ENCODE measurements at regions not wholly inside any gene's neighbourhood (a gene's known extent, or its start where the extent isn't known, plus 50 kb on each side); places are given as distances from the start of the nearest gene placed in this dataset.

DNA sequence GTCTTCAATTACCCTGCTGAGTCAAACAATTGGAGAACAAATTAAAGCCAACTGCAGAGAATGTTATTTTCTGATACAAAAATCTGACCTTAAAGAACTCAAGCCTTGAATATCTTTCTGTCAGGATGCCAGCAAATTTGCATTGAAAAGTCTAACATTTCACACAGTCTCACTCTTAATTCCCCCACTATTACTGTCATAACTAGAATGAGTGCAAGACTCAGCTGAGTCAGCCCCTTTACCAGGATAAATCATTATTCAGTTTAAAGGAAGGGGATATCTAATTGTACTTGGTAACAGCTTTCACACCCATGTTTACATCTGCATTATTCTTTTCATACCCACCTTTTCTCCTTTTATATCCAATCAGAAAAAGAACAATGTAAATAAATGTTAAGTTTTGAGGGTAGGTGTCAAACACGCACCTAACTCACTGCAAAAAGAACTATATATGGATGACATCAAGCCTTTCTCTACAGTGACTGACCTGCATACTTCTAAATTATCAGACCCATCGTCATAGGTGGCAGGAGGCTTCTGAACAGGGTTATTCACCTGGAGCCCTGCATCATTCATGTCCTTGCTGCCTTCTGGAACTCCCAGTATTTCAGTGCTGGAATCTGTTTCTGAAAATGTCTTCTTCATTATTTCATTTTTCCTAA lies 117.4 kb downstream of the TMA16 start:
- no peak overlapping the region for H3K27ac Mint-ChIP-seq (ENCODE audit: low read depth, unreplicated experiment)
- H3K9me3 Mint-ChIP-seq (ENCODE audit: unreplicated experiment) = no peaks in the 10 kb centered on the region
- TF ChIP-seq, protein P1, sequence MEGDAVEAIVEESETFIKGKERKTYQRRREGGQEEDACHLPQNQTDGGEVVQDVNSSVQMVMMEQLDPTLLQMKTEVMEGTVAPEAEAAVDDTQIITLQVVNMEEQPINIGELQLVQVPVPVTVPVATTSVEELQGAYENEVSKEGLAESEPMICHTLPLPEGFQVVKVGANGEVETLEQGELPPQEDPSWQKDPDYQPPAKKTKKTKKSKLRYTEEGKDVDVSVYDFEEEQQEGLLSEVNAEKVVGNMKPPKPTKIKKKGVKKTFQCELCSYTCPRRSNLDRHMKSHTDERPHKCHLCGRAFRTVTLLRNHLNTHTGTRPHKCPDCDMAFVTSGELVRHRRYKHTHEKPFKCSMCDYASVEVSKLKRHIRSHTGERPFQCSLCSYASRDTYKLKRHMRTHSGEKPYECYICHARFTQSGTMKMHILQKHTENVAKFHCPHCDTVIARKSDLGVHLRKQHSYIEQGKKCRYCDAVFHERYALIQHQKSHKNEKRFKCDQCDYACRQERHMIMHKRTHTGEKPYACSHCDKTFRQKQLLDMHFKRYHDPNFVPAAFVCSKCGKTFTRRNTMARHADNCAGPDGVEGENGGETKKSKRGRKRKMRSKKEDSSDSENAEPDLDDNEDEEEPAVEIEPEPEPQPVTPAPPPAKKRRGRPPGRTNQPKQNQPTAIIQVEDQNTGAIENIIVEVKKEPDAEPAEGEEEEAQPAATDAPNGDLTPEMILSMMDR (IDR thresholded peaks at IDR 0.05; ENCODE audit: unreplicated experiment) = no peak
- CTCF ChIA-PET = interaction anchor here (1.5 kb wide), 1 partner anchor 1116 kb away, joined by 3 read pairs; no protein-coding TSS in a partner anchor
- POLR2A ChIA-PET = interaction anchor here (0.6 kb wide), 1 partner anchor 76 kb away, joined by 3 read pairs; no protein-coding TSS in a partner anchor
- H3K27me3 Mint-ChIP-seq (ENCODE audit: insufficient read depth, unreplicated experiment) = no peaks in the 10 kb centered on the region
- no peak overlapping the region for H3K4me3 Mint-ChIP-seq (ENCODE audit: unreplicated experiment)
- intact Hi-C loops (cut with micrococcal nuclease) = no loop called here
- no peaks in the 10 kb centered on the region for H3K36me3 Mint-ChIP-seq (ENCODE audit: insufficient read depth, unreplicated experiment)
- no TSS peak for BruUV-seq (replicated peaks)
- no peak for DNase-seq (ENCODE audit: unreplicated experiment)
- H3K4me1 Mint-ChIP-seq (ENCODE audit: insufficient read depth, unreplicated experiment) = no peaks in the 10 kb centered on the region

DNA sequence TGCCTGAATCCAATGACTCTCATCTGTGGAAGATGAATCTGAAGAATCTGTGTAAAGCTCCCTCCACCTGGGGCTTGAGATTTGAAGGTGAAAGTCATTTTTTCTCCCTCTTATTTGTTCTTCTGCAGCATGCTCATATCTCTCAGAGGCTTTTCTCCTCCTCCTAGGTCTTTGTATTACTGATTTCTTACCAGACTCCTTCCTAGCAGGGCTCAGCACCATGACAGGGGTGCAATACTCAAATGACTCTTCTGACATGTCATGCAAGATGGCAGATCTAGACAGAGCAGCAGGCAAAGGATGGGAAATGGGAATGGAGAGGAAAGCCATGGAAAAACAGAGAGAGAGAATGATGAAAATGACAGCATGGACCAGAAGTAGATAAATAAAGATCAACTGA lies 118.3 kb downstream of the TMA16 start:
- no TSS peak for BruUV-seq (replicated peaks)
- Mint-ChIP-seq H3K4me1 (ENCODE audit: insufficient read depth, unreplicated experiment) (no peaks in the 10 kb centered on the region), H3K27me3 (ENCODE audit: insufficient read depth, unreplicated experiment) (no peaks in the 10 kb centered on the region), H3K27ac (ENCODE audit: low read depth, unreplicated experiment) (no peak overlapping the region), H3K36me3 (ENCODE audit: insufficient read depth, unreplicated experiment) (no peaks in the 10 kb centered on the region), H3K9me3 (ENCODE audit: unreplicated experiment) (no peaks in the 10 kb centered on the region), H3K4me3 (ENCODE audit: unreplicated experiment) (no peak overlapping the region)
- intact Hi-C loops (cut with micrococcal nuclease) = no loop called here
- TF ChIP-seq, protein P1 (IDR thresholded peaks at IDR 0.05; ENCODE audit: unreplicated experiment) = no peak
- POLR2A ChIA-PET = interaction anchor here (0.6 to 0.9 kb wide), 2 partner anchors 24 to 75 kb away, joined by 3 to 4 read pairs; no protein-coding TSS in a partner anchor
- CTCF ChIA-PET = interaction anchor here (0.5 kb wide), 1 partner anchor 57 kb away, joined by 3 read pairs; no protein-coding TSS in a partner anchor
- no peak for DNase-seq (ENCODE audit: unreplicated experiment)

DNA sequence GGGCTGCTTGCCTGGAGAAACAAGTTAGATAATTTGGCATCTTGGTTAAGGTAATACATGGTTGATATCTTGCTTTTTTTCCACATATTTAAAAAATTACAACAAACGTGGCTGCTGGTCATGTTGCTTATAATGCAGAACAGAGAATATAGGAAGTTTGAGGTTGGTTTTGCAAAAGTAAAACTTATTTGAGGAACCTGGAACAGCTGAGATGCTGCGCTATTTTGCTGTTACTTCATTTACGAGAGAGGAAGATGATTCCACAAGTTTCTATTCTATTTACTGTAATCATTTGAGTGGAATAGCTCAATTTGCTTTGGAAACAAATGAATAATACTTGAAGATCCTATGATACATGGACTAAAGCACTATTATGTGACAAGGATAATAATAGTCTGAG lies 118.9 kb downstream of the TMA16 start:
- H3K4me1 Mint-ChIP-seq (ENCODE audit: insufficient read depth, unreplicated experiment) = no peaks in the 10 kb centered on the region
- TF ChIP-seq, protein P1 (IDR thresholded peaks at IDR 0.05; ENCODE audit: unreplicated experiment) = no peak
- no peaks in the 10 kb centered on the region for H3K36me3 Mint-ChIP-seq (ENCODE audit: insufficient read depth, unreplicated experiment)
- CTCF ChIA-PET = no interaction called here
- POLR2A ChIA-PET = interaction anchor here (0.9 kb wide), 1 partner anchor 25 kb away, joined by 4 read pairs; no protein-coding TSS in a partner anchor
- no peak overlapping the region for H3K4me3 Mint-ChIP-seq (ENCODE audit: unreplicated experiment)
- BruUV-seq (replicated peaks) = no TSS peak
- DNase-seq (ENCODE audit: unreplicated experiment) = no peak
- H3K9me3 Mint-ChIP-seq (ENCODE audit: unreplicated experiment) = no peaks in the 10 kb centered on the region
- no peak overlapping the region for H3K27ac Mint-ChIP-seq (ENCODE audit: low read depth, unreplicated experiment)
- intact Hi-C loops (cut with micrococcal nuclease) = no loop called here
- no peaks in the 10 kb centered on the region for H3K27me3 Mint-ChIP-seq (ENCODE audit: insufficient read depth, unreplicated experiment)

DNA sequence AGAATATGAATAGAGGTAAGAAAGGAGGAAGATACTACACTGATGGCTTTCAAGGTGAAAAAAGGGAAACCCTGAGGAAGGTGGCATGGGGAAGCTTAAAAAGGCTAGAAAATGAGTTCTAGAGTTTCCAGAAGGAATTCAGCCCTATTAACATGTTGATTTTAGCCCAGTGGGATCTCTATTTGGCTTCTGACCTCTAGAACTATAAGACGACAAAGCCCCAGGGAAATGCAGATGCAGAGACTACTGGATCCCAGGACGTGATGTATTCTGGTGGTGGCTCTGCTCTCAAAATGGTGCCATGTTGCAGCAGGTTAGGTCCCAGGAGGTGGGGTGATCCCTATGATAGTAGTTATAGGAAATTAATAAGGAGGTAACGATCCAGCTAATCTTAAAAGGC lies 120.4 kb downstream of the TMA16 start:
- TF ChIP-seq, protein P1 (IDR thresholded peaks at IDR 0.05; ENCODE audit: unreplicated experiment) = no peak
- Mint-ChIP-seq H3K4me1 (ENCODE audit: insufficient read depth, unreplicated experiment) (no peaks in the 10 kb centered on the region), H3K4me3 (ENCODE audit: unreplicated experiment) (no peak overlapping the region), H3K9me3 (ENCODE audit: unreplicated experiment) (no peaks in the 10 kb centered on the region), H3K27me3 (ENCODE audit: insufficient read depth, unreplicated experiment) (no peaks in the 10 kb centered on the region), H3K36me3 (ENCODE audit: insufficient read depth, unreplicated experiment) (no peaks in the 10 kb centered on the region), H3K27ac (ENCODE audit: low read depth, unreplicated experiment) (no peak overlapping the region)
- DNase-seq (ENCODE audit: unreplicated experiment) = no peak
- POLR2A ChIA-PET = no interaction called here
- intact Hi-C loops (cut with micrococcal nuclease) = no loop called here
- no TSS peak for BruUV-seq (replicated peaks)
- CTCF ChIA-PET = no interaction called here

Data from MCF 10A (cell line).